ENCODE measurements at regions not wholly inside any gene's neighbourhood (a gene's known extent, or its start where the extent isn't known, plus 50 kb on each side); places are given as distances from the start of the nearest gene placed in this dataset.

DNA sequence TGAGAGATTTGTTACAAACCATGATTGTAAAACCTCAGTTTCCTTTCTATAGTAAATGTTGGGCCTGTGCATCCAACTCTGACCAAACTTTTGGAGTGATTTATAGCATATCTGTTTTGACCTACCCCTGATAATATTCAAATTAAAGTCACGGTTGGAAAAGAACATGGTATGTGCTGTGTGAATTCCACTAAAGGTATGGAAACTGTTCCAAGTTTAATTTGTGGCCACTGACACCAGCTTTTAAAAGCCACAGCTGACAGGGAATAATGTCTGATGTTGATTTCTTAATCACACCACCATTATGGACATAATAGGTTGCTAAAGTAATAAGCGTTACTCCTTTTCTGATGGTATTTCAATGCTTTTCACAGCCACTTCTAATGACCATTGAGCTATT is 1215.9 kb downstream of the CDH8 start:
- TF ChIP-seq EZH2 (IDR thresholded peaks at IDR 0.05; ENCODE audit: low read depth), result no peak
- TF ChIP-seq CTCF (conservative IDR thresholded peaks at IDR 0.05), result no peak

Data from PC-9 (cell line).